ENCODE measurements at regions not wholly inside any gene's neighbourhood (a gene's known extent, or its start where the extent isn't known, plus 50 kb on each side); places are given as distances from the start of the nearest gene placed in this dataset.

- DNase-seq (ENCODE audit: low read depth) = no peak
- no peak for TF ChIP-seq CTCF (IDR thresholded peaks at IDR 0.05; ENCODE audit: control insufficient read depth, insufficient read depth, low read depth, low read length, missing control alignments)
- H3K4me3 ChIP-seq (ENCODE audit: control insufficient read depth, low read depth, low read length) = no peak overlapping the region
Measured at GRCh38 chr11:121808096-121808495, 307.9 kb downstream of the BLID start.

GRCh38 chr11:121807051-121807450, 309.0 kb downstream of the BLID start:
- no peak for DNase-seq (ENCODE audit: low read depth)
- no peak overlapping the region for H3K4me3 ChIP-seq (ENCODE audit: control insufficient read depth, low read depth, low read length)
- no peak for TF ChIP-seq CTCF (IDR thresholded peaks at IDR 0.05; ENCODE audit: control insufficient read depth, insufficient read depth, low read depth, low read length, missing control alignments)

GRCh38 chr11:121802542-121802941, 313.5 kb downstream of the BLID start:
- no peak for DNase-seq (ENCODE audit: low read depth)
- TF ChIP-seq CTCF (IDR thresholded peaks at IDR 0.05; ENCODE audit: control insufficient read depth, insufficient read depth, low read depth, low read length, missing control alignments) = no peak
- H3K4me3 ChIP-seq (ENCODE audit: control insufficient read depth, low read depth, low read length) = no peak overlapping the region

DNA sequence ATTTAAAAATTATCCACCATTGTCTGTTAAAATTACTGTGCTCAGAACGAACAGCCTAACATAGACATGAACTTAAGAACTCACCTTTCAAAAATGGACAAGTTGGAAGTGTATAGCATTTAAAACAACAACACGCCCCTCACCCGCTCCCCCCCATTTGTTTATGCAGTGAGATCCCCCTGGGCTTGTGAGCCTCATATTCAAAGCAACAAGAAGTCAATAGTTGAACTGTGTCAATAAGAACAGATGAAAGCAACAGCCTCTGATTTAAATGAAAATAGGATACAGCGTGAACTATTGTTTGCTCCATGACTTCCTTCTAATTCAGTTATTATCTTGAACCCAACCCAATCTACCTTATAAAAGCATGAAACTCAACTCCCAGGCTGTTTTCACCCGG, 314.2 kb downstream of the BLID start:
- no peak for DNase-seq (ENCODE audit: low read depth)
- H3K4me3 ChIP-seq (ENCODE audit: control insufficient read depth, low read depth, low read length) = no peak overlapping the region
- no peak for TF ChIP-seq CTCF (IDR thresholded peaks at IDR 0.05; ENCODE audit: control insufficient read depth, insufficient read depth, low read depth, low read length, missing control alignments)

DNA sequence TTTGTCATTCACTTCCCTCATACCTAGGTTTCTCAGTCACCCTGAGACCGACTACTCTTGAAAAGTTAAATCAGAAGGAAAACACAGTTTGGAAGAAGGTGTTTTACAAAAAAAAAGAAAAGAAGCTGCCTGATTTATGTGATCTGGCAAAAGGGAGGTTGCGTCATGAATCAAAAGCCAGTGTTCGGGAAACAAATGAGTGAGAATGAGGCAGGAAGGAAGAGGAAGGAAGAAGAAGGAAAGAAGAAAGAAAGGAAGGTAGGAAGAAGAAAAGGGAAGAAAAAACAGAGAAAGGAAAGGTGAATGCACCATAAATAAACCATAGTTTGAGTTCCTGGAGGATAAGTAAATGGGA, 314.6 kb downstream of the BLID start:
- no peak overlapping the region for H3K4me3 ChIP-seq (ENCODE audit: control insufficient read depth, low read depth, low read length)
- TF ChIP-seq CTCF (IDR thresholded peaks at IDR 0.05; ENCODE audit: control insufficient read depth, insufficient read depth, low read depth, low read length, missing control alignments) = no peak
- DNase-seq (ENCODE audit: low read depth) = no peak

DNA sequence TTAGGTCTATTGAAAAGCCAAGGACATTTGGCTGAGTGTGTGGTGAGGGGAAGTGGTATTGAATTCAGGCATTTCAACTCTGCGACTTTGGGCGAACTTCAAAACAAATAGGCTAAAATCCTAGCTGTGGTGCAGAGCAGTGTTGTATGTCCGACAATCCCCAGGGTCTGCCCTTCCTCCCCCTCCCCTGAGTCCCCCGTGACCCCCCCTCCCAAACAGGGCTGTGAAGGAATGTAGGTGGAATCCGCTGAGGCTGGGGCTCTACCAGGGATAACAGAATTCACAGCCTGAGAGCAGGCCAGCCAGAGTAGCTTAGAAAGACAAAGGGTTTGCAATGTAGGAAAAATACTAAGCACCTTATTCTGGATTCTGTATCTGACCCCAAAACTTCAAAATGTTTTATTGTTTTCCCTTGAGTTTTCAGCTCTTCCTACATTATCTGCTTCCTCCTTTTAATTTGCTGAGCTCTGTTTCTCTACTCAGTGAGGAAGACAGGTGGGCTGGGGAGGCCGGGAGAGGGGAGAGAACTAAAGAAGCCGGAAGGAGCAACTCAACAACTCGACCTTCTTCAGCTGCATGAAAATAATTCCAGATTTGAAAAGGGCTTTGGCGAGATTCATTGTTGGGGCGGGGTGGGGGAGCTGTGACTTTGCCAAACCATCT, 315.2 kb downstream of the BLID start:
- no peak overlapping the region for H3K4me3 ChIP-seq (ENCODE audit: control insufficient read depth, low read depth, low read length)
- TF ChIP-seq CTCF (IDR thresholded peaks at IDR 0.05; ENCODE audit: control insufficient read depth, insufficient read depth, low read depth, low read length, missing control alignments) = no peak
- DNase-seq (ENCODE audit: low read depth) = no peak

- no peak for TF ChIP-seq CTCF (IDR thresholded peaks at IDR 0.05; ENCODE audit: control insufficient read depth, insufficient read depth, low read depth, low read length, missing control alignments)
- no peak overlapping the region for H3K4me3 ChIP-seq (ENCODE audit: control insufficient read depth, low read depth, low read length)
- DNase-seq (ENCODE audit: low read depth) = no peak
Measured at GRCh38 chr11:121800240-121800639, 315.8 kb downstream of the BLID start.
